OCI-LY7 (cell line): ENCODE measurements at regions not wholly inside any gene's neighbourhood (a gene's known extent, or its start where the extent isn't known, plus 50 kb on each side); places are given as distances from the start of the nearest gene placed in this dataset.

Experiments used
- BruUV-seq: library from RNA; stranded (reverse); fragments of 400-500 nt; replicated peaks from 2 replicates; lab custom pipeline; 2021; lab: Mats Ljungman, UMichigan
- CTCF ChIA-PET: fragments of 300-600 bp; sonication (Branson Sonifier 250); formaldehyde crosslinking; loops from one replicate; lab custom pipeline; 2022; ENCODE audit warnings: antibody characterized with exemption; ENCODE audit not compliant: unreplicated experiment; lab: Charles Lee
- POLR2A ChIA-PET: fragments of 300-600 bp; sonication (Branson Sonifier 250); formaldehyde crosslinking; loops from one replicate; lab custom pipeline; 2022; ENCODE audit warnings: antibody characterized with exemption; lab: Charles Lee
- DNase-seq: peaks from one replicate; pipeline ENCODE4 v3.0.0-alpha.2; 2015; ENCODE audit warnings: low spot score
- H2AFZ ChIP-seq: fragments of 200-600 bp; sonication (generic), shearing (Covaris generic); 2 replicates; pipeline ENCODE4 v1.6.1; 2014; ENCODE audit warnings: mild to moderate bottlenecking, antibody characterized with exemption, low read length, moderate library complexity
- H3K27ac ChIP-seq: fragments of 200-600 bp; sonication (generic); 2 replicates; pipeline ENCODE4 v1.5.1; 2014; ENCODE audit warnings: mixed run types, low read depth, mild to moderate bottlenecking, moderate library complexity, low read length, inconsistent platforms; ENCODE audit not compliant: poor library complexity, severe bottlenecking
- H3K36me3 ChIP-seq: fragments of 200-600 bp; sonication (generic); 2 replicates; pipeline ENCODE4 v1.6.1; 2014; ENCODE audit warnings: mild to moderate bottlenecking, antibody characterized with exemption, low read length, moderate library complexity, mixed read lengths; ENCODE audit not compliant: insufficient read depth
- H3K4me1 ChIP-seq: fragments of 200-600 bp; sonication (generic); 2 replicates; pipeline ENCODE4 v1.5.1; 2014; ENCODE audit warnings: mild to moderate bottlenecking, low read length; ENCODE audit not compliant: insufficient read depth, poor library complexity, severe bottlenecking
- H3K4me2 ChIP-seq: fragments of 200-600 bp; sonication (generic); 2 replicates; pipeline ENCODE4 v1.6.1; 2014; ENCODE audit warnings: mild to moderate bottlenecking, low read length
- H3K4me3 ChIP-seq: fragments of 200-600 bp; sonication (generic); 2 replicates; pipeline ENCODE4 v1.5.1; 2014; ENCODE audit warnings: mild to moderate bottlenecking, low read depth, low read length; ENCODE audit not compliant: poor library complexity, severe bottlenecking
- H3K79me2 ChIP-seq: fragments of 200-600 bp; sonication (generic); 2 replicates; pipeline ENCODE4 v1.6.1; 2016; ENCODE audit warnings: low read depth, mild to moderate bottlenecking, low read length, moderate library complexity, mixed read lengths; ENCODE audit not compliant: insufficient read depth
- H3K9me2 ChIP-seq: fragments of 200-600 bp; sonication (generic); 2 replicates; pipeline ENCODE4 v1.6.1; 2016; ENCODE audit warnings: mild to moderate bottlenecking, low read length, mixed read lengths; ENCODE audit not compliant: insufficient read depth
- H3K9me3 ChIP-seq: fragments of 200-600 bp; sonication (generic); 2 replicates; pipeline ENCODE4 v1.6.1; 2014; ENCODE audit warnings: mild to moderate bottlenecking, mixed run types, low read length, mixed read lengths
- H4K20me1 ChIP-seq: fragments of 200-600 bp; sonication (generic); 2 replicates; pipeline ENCODE4 v1.6.1; 2014; ENCODE audit warnings: mild to moderate bottlenecking, antibody characterized with exemption, low read length, moderate library complexity, mixed read lengths; ENCODE audit not compliant: insufficient read depth
- CTCF ChIP-seq: fragments of 200-600 bp; sonication (generic); conservative IDR thresholded peaks from 2 replicates; pipeline ENCODE4 v1.5.1; 2014; ENCODE audit warnings: mild to moderate bottlenecking, antibody characterized with exemption, low read length, moderate library complexity, mixed read lengths
- EZH2phosphoT487 ChIP-seq: fragments of 200-600 bp; sonication (generic); IDR thresholded peaks from 2 replicates; pipeline ENCODE4 v1.6.1; 2018; ENCODE audit warnings: low read depth, borderline replicate concordance, mild to moderate bottlenecking, mixed run types, antibody characterized with exemption, low read length, moderate library complexity, mixed read lengths
- intact Hi-C: fragments of 100-400 bp; cut with micrococcal nuclease; formaldehyde crosslinking; loops from one replicate; pipeline ENCODE4 v1.10.0; 2022; ENCODE audit not compliant: unreplicated experiment

GRCh38 chr1:37404711-37405110 is 69.7 kb upstream of the ZC3H12A start:
- no peaks in the 10 kb centered on the region for H3K9me2 ChIP-seq
- no peak for DNase-seq

GRCh38 chr1:37410105-37410504 is 64.3 kb upstream of the ZC3H12A start:
- H3K79me2 ChIP-seq, result no peaks in the 10 kb centered on the region
- no peaks in the 10 kb centered on the region for H3K4me1 ChIP-seq
- no peak for DNase-seq
- no peak overlapping the region for H3K4me2 ChIP-seq
- no peaks in the 10 kb centered on the region for H4K20me1 ChIP-seq
- ChIA-PET CTCF (no interaction called here), POLR2A (no interaction called here)
- no peak overlapping the region for H3K4me3 ChIP-seq
- intact Hi-C loops, result no loop called here
- no peaks in the 10 kb centered on the region for H3K9me2 ChIP-seq
- H3K36me3 ChIP-seq, result no peaks in the 10 kb centered on the region
- TF ChIP-seq CTCF (no peak), EZH2phosphoT487 (no peak)
- no peaks in the 10 kb centered on the region for H3K9me3 ChIP-seq
- no TSS peak for BruUV-seq
- no peak overlapping the region for H3K27ac ChIP-seq
- no peak overlapping the region for H2AFZ ChIP-seq

More at GRCh38 chr1:37404711-37405110, 69.7 kb upstream of the ZC3H12A start:
- ChIA-PET CTCF (no interaction called here), POLR2A (interaction anchor here (0.7 kb wide), 1 partner anchor 912 kb away, joined by 3 read pairs; no protein-coding TSS in a partner anchor)
- H3K4me1 ChIP-seq, result no peaks in the 10 kb centered on the region
- no TSS peak for BruUV-seq
- H3K4me2 ChIP-seq, result no peak overlapping the region
- H3K9me3 ChIP-seq, result no peaks in the 10 kb centered on the region
- no peak overlapping the region for H3K27ac ChIP-seq
- no peak overlapping the region for H3K4me3 ChIP-seq
- H3K36me3 ChIP-seq, result no peaks in the 10 kb centered on the region
- no peak overlapping the region for H2AFZ ChIP-seq
- H4K20me1 ChIP-seq, result no peaks in the 10 kb centered on the region
- intact Hi-C loops, result no loop called here
- no peaks in the 10 kb centered on the region for H3K79me2 ChIP-seq
- TF ChIP-seq EZH2phosphoT487 (no peak), CTCF (no peak)

- H2AFZ ChIP-seq, result no peak overlapping the region
- H3K4me2 ChIP-seq, result no peak overlapping the region
- ChIA-PET CTCF (no interaction called here), POLR2A (no interaction called here)
- no peaks in the 10 kb centered on the region for H3K36me3 ChIP-seq
- no peak overlapping the region for H3K27ac ChIP-seq
- H3K4me3 ChIP-seq, result no peak overlapping the region
- H3K9me2 ChIP-seq, result no peaks in the 10 kb centered on the region
- no peaks in the 10 kb centered on the region for H4K20me1 ChIP-seq
- no peaks in the 10 kb centered on the region for H3K4me1 ChIP-seq
- DNase-seq, result peak; percentile 12
- BruUV-seq, result no TSS peak
- intact Hi-C loops, result no loop called here
- TF ChIP-seq CTCF (no peak), EZH2phosphoT487 (no peak)
- H3K79me2 ChIP-seq, result no peaks in the 10 kb centered on the region
- H3K9me3 ChIP-seq, result no peaks in the 10 kb centered on the region
Measured at GRCh38 chr1:37410815-37411214, 63.6 kb upstream of the ZC3H12A start.
